GM19240 (cell line): ENCODE measurements at regions not wholly inside any gene's neighbourhood (a gene's known extent, or its start where the extent isn't known, plus 50 kb on each side); places are given as distances from the start of the nearest gene placed in this dataset.

Source experiments
- DNase-seq: peaks from one replicate; pipeline ENCODE4 v3.0.0; 2011; ENCODE audit warnings: low spot score; ENCODE audit not compliant: insufficient read length

DNA sequence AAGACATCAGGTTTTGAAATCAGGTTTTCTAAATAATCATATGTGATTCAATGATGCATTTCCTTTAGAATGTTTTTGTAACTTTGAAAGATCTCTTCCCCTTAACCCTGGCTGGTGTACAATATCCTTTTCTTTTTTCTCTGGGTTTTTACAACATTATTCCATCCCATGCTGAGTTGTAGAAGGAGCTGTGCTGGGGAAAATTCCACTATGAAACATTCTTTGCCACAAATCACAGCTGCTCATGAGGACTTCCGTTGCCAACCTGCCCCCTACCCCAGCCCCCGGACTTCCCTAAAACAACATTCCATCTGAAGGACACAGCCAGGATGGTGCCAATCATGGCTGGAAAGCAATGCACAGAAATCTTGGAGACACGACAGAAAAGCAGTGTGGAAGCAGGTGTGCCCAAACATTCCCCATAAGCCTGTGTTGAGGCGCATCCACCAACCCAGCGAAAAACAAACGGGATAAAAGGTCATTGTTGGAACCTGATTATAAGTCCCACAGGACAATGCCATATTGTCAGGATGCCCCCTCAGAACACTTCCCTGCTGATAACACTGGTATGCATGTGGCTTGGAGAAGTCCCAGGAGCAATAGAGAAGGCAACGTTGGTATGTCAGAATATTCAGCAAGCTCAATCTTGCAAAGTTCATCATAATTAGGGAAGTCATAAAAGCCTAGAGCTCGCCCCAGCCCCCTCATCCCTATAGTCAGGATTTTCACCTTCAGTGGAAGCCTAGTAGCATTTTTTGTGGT, 475.0 kb downstream of the HS3ST3B1 start:
- no peak for DNase-seq

DNA sequence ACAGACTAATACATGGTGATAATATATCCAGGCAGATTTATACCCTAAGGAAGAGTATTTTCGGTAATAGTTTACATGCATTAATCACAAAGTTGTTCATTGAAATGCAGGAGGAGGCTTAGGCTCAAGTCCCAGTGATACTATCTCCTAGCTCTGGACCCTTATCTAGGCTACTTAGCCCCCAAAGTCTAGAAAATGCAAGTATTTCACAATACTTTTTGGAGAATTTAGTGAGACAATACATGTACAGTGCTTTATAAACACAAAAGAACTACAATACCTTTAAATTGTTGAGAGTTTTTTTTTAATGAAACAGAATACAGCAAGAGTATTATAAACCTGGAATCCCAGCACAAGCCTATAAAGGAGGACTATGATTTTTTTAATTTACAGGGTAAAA, 473.9 kb downstream of the HS3ST3B1 start:
- DNase-seq: no peak

DNA sequence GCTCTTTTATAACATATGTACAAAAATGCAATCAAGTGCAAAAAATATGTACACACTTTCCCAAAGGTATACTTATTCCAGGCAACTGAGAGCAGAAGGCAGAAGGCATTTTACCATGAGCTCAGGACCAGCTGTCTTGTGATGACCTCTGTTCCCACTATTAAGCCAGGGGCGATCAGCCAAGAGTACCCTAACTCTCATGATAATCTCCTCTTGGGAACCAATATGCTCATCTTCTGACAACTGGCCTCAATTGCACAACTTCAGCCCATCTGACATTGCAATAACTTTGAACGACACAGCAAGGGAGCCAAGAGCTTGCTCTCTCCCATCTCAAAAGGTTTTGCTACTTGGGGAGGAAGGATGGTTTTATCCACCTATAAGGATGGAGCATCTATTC, 471.9 kb downstream of the HS3ST3B1 start:
- no peak for DNase-seq

DNA sequence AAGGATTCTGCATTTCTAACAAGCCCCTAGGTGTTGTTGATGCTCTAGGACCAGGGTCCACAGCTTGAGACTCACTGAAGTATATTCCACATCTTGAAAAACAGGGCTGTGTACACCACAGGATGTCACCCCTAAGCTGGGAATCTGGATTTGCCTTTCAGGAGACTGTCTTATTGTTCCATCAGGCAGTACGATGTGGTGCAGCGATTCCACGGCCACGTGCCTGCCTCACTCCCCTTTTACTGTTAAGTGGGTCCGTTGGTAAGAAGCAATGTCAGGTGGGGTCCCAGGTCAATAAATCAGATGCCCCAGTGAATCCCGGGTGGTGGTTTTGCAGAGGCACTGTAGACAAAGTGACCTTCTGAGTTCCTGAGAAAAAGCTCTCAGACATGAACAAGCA, 470.7 kb downstream of the HS3ST3B1 start:
- no peak for DNase-seq

DNA sequence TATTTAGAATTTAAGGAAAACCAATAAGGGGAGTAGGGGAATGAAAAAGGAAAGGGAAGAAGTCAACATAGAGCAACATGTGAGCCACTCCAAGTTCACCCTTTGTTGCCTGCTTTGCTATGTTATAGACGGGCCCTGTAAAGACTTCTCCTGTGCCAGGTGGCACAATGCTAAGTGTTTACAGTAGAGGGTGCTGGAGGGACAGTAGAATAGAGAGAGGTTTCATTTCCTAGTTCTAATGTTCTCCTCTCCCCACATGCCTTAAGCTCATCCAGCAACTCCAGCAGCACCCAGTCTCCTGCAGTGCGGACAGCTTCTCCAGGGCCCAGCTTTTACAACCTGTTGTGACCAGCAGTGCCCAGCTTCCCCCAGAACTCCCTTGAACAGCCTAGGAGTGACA, 468.0 kb downstream of the HS3ST3B1 start:
- DNase-seq: no peak

DNA sequence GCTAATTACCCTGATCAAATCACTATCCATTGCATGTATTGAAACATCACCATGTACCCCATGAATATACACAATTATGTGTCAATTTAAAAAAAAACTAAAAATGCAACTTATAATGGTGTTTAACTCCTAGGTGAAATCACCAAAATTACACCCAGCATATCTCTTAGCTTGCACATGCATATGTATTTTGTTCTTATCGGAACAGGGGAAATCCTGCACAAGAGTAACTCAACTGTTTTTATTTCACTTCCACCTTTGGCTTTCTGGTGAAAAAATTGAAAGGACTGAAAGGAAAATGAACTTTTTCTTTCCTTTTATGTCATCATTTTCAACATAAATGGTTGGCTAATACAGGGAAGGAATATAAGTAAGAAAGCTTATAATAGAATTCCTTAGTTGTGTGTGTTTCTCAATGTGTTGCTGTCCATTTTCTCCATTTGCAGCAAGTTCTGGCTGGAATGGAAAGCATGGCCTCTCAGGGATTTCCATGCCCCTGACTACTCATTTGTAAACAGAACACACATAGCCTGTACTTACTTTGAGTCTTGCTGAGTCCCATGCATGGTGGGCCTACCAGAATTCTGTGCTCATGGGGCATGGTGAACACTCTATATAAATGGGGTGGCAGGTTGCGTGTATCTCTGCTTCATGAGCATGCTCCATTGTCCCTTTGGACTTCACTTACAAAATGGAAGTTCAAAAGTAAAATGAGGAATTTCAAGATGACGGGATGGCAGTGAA, 462.0 kb downstream of the HS3ST3B1 start:
- no peak for DNase-seq

DNA sequence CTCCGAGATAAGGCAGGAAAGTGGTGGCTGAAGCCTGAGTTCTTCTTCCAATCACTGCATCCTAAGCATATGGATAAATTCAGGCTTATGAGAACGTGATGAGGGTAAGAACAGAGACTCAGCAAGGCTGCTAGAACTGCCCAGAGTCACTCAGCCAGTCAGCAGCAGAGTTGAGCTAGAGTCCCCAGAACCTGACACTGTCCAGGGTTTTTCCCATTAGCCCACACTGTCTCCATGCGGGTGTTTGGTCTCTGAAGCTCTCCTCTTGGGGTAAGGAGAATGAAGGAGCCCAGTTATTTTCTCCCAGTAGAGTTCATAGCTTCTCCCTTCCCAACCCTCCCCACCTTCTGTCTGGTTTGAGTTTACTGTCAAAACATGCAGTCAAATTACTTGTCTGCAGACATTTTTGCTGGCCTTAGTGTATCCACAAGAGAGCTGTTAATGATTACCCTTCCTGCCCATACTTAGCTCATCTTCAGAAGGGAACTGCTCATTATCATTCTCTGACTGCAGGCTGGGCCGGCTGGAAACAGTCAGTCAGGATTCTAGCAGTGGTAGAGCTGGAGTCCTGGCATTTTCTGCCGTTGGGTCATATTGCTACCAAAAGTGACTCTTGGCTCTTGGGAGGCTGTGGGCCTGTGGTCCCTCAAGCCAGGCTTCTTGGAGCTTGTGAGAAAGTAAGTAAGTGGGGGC, 460.0 kb downstream of the HS3ST3B1 start:
- DNase-seq: no peak

DNA sequence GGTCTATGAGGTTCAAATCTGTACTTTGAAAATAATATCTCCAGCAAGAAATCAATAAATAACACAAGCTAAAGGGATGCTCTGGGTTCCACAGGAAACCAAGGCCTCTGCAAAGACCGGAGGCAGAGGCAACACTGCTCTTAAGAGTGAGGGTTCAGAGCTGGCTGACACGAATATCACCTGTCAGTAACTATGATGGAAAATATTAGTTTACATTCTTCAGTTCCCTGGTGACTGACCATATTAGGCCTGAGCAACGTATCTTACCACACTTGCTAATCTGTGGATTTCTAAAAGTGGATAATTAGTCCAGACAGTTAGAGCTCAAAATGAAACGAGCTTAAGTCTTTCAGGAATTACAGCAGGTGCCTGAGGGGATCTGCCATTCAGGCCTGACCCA, 459.3 kb downstream of the HS3ST3B1 start:
- DNase-seq: no peak

DNA sequence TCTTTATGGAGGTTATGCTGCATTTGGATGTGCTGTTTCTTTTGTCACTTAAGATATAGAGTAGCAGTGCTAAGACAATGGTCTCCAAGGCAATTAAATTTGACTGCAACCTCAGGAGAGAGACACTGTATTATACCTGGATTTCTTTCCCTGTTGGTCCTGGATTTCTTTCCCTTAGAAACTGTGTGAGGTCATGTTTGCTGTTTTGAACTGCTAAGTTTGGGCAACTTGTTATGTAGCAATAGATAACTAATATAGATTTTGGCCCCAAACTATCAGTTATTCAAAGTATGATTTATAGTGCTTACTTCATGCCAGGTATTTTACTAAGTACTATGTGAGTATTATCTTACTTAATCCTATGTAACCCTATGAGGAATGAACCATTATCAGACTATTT, 458.4 kb downstream of the HS3ST3B1 start:
- DNase-seq: no peak

DNA sequence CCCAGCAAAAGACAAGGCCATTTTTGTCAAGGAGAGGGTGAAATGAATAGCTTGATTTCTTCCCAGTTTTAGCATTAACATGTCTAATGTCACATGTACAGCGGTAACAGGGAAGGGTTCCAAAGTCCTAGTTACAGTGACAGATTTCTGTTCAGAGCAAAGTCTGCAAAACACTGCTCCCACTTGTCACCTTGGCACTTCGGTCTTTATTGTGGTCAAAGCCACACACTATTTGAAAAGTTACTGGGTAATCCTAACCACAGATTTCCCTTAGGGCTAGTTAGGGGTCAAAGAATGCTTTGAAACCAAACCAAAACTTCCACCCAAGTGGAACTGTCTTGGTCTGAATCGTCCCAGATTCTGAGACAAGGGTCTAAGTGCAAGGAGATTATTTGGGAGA, 455.6 kb downstream of the HS3ST3B1 start:
- DNase-seq: no peak

DNA sequence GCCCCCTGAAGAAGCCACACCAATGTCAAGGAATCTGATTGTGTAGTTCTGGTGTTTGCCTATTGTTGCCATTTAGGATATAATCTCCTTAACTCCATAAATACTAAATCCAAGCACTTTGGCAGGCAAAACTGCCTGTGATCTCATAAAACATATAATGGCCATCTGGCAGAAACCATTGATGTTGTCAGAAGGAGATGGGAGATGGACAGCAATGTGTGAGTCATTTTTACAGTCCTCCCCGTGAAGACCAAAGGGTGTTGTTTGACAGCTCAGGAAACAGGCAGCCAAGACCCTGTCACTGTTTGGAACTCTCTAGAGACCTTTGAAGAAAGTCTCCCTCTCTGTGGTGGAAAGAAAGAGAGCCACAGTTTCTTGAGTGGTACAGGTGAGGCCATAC, 454.1 kb downstream of the HS3ST3B1 start:
- no peak for DNase-seq

DNA sequence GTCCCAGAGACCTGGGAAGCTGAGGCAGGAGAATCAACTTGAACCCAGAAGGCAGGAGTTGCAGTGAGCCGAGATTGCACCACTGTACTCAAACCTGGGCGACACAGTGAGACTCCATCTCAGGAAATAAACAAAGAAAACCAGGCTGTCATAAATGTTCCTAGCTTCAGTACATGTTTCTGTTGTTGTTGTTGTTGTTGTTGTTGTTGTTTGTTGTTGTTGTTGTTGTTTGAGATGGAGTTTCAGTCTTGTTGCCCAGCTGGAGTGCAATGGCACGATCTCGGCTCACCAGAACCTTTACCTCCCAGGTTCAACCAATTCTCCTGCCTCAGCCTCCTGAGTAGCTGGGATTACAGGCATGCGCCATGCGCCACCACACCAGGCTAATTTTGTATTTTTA, 452.5 kb downstream of the HS3ST3B1 start:
- DNase-seq: no peak

DNA sequence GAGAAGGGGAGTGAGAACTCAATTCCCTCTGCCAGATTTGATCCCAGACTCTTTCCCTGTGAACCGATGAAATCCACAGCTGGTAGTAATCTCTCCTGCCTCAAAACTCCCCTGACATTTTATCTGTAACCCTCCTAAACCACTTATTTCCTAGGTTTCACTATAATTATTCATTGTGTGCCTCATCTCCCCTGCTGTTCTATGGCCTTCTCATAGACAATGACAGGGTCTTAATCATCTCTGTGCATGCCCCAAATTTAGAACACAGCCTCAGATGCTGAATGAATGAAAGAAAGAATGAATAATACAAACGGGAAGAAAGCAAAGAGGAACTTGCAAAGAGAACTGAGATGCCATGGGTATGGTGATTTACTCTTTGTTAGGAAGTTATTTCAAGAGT, 451.1 kb downstream of the HS3ST3B1 start:
- no peak for DNase-seq

DNA sequence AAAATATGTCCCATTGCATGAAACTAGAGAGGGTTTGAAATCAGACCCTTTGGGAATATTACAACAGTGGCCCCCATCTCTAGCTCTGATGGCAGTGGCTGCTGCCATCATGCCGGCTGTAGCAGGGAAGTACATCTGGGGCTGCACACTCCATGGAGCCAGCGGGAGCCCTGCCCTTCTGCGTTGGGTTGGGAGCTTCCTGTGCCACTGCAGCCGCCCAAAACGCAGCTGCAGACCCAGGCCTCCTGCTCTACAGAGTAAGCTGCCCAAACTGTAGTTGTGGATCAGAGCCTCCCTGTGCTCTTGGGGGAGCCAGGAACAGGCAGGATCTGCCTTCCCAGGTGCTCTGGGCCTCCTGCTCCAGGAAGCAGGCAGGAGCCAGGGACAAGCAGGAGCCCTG, 450.0 kb downstream of the HS3ST3B1 start:
- DNase-seq: no peak

DNA sequence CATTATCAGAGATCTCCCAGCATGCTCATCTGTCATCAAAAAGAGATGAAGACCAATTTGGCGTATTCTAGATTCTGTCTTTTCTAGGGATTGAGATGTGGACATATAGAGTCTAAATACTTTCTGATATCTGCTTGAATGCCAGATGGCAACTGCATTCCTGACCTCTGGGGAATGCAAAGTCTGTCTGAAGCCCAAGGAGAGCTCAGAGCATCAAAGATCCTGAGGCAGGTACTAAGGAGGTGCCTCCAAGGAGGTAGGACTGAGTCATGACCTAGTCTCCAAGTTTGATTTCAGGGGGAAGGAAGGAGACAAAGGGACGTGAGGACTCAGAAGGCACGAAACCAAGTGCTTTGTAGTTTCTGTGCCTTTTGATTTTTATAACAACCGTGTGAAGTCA, 448.4 kb downstream of the HS3ST3B1 start:
- DNase-seq: no peak

DNA sequence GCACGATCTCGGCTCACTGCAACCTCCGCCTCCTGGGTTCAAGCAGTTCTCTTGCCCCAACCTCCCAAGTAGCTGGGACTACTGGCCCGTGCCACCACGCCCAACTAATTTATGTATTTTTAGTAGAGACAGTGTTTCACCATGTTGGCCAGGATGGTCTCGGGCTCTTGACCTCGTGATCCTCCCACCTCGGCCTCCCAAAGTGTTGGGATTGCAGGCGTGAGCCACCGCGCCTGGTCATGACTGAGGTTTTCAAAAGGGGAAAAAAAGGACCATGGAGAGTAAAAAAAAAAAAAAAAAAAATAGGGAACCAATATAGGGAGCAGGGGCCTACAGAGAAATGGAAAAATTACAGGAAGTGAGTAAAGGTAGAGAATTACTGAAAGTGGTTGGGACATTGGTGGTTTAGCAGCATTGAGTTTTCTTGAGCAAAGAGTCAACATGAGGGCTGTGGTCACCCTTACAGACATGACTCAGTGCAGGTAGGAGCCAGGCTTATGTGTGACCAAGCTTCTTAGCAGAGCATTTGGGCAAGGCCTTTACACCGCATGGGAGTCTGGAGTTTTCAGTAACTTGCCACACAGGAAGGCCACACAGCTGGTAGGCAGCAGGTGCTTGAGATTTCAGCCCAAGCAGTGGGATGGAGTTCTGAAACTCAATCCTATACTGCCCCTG, 447.3 kb downstream of the HS3ST3B1 start:
- DNase-seq: no peak

DNA sequence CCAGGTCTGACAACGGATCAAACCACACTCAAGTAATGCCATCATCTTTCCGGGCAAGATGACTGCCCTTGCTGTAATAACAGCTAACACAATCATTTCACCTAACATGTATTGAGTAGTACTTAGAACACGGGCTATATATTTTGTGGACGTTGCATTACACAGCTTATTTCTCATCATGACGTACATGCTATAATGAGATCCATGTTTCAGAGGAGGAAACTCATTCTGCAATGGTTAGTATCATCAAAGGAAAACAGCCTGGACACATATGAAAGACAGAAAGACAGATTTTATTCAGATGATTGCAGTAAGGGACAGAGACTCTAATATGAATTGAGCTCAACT, 446.7 kb downstream of the HS3ST3B1 start:
- no peak for DNase-seq

DNA sequence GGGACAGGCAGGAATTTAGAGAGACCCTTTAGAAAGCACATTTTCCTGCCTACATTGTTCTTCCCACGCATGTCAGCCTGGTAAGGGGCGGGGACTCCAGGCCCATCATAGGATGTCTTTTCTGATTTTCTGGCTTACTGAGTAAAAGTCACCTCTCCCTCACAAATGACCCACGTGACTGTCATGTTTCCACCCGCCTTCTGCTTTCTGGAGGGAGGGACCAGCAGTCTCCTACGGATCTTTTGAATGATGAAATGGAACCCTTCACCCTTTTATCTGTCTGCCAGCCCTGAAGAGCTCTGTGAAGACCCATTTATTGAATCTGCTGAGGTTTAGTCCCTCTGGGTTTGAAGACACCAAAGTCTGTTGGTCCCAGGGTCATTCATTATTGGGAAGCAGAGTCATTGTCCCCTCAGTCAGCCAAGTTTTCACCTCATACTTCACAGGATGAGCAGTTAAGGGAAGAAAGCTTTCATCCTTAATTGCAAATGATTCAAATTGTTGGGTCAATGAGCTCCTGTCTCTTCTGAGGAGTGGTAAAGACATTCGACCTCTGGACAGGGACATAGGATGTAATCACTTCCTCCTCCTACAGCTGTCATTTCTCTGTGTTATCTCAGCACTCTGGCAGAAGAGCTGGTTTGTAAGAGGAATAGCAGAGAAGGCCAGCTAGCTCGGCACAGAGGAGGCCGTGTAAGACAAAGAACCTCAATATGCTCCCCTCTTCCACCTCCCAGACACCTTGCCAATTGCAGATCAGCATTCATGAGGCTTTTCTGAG, 446.1 kb downstream of the HS3ST3B1 start:
- no peak for DNase-seq

DNA sequence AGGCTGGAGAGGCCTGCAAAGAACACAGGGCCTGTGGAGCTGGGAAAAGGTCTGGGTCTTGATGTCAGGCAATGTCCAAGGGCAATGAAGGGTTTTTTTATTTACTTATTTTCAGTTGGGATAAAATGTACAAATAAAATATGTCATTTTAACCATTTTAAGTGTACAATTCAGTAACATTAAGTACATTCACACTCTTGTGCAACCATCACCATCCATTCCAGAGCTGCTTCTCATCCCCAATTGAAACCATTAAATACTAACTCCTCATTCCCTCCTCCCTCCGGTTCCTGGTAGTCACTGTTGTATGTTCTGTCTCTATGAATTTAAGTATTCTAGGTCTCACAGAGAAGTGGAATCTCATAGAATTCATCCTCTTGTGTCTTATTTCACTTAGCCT, 444.7 kb downstream of the HS3ST3B1 start:
- no peak for DNase-seq

DNA sequence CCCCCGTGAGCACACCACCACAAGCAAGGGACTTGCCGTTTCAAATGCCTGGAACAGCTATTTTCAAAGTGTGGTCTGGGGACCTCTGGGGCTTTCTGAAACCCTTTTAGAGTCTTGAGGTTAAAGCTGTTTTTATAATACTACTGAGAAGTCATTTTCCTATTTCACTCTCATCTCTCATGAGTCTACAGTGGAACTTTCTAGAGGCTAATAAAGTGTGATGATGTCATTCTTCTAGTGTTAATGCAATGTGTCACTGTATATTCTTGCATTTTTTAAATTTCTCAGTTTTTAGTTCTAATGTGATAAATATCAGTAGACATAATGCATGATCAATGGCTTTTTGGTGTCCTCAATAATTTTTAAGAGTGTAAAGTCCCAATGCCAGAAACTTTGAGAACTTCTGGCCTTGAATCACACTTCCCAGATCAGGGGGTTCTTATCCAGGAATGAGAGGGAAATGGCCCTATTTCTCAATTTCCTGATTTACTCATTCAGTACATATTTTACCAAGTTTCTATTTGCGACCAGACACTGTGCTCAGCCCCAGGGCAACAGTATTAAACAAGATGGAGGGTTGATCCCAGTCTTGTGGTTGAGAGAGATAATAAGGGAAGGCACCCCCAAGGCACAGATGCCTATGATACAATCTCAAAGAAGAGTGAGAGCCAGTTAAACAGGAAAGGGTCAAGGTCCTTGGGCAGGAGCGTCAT, 444.0 kb downstream of the HS3ST3B1 start:
- DNase-seq: no peak

DNA sequence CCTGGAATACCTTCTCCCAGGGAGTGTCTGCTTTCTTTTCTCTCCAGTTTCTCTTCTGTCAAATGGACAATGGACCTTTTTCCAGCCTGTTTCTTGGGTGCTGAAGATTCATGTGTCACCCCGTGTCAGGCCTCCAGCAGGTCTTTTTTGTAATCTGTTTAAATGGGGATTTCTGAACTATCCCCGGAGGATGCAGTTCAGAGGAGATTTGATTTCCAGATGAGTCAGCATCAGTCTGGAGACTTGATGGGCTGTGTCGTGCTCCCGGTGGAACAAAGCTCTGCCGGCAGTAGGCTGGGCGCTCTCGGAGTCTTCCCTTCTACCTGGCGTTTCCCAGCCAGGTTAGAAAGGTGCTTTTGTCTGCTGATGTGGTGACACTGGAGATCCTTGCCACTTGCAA, 440.6 kb downstream of the HS3ST3B1 start:
- no peak for DNase-seq
